ENCODE measurements at regions not wholly inside any gene's neighbourhood (a gene's known extent, or its start where the extent isn't known, plus 50 kb on each side); places are given as distances from the start of the nearest gene placed in this dataset.

- no peak for TF ChIP-seq LARP7 (IDR thresholded peaks at IDR 0.05)
These were observed 87.8 kb upstream of the NTF3 start (continued) for GRCh38 chr12:5344131-5344530.

- Histone ChIP-seq H3K27ac (ENCODE audit: control insufficient read depth, insufficient read depth) (no peak overlapping the region), H3K9me3 (replicated peaks; ENCODE audit: control insufficient read depth, insufficient read depth, low read length) (no peaks in the 10 kb centered on the region), H3K27me3 (replicated peaks in 1 of 2; ENCODE audit: control insufficient read depth in 2 of 2, insufficient read depth in 2 of 2, low read length in 1 of 2) (no peaks in the 10 kb centered on the region), H3K9ac (ENCODE audit: control insufficient read depth, insufficient read depth, low read length) (no peak overlapping the region), H3K4me2 (ENCODE audit: control insufficient read depth, insufficient read depth) (no peak overlapping the region), H4K20me1 (ENCODE audit: control insufficient read depth, insufficient read depth) (no peaks in the 10 kb centered on the region), H3K79me2 (ENCODE audit: control insufficient read depth, insufficient read depth, low read length) (no peaks in the 10 kb centered on the region), H3K4me3 (no peak overlapping the region), H2AFZ (ENCODE audit: control insufficient read depth, low read depth, low read length) (no peak overlapping the region), H3K4me1 (ENCODE audit: control insufficient read depth, insufficient read depth, low read length) (no peaks in the 10 kb centered on the region), H3K36me3 (ENCODE audit: control insufficient read depth in 2 of 2, insufficient read depth in 2 of 2, low read length in 1 of 2) (no peaks in the 10 kb centered on the region)
- no peak for ATAC-seq
- in situ Hi-C loops (cut with MboI): no loop called here
- no peak for FAIRE-seq
- ChIA-PET CTCF (no interaction called here), POLR2A (no interaction called here), SMC1A (ENCODE audit: uncharacterized antibody, unreplicated experiment) (no interaction called here), RAD21 (ENCODE audit: unreplicated experiment) (no interaction called here)
- intact Hi-C loops (cut with micrococcal nuclease; ENCODE audit: unreplicated experiment): no loop called here
- BruUV-seq (replicated peaks): no TSS peak
- TF ChIP-seq SRF (IDR thresholded peaks at IDR 0.05; ENCODE audit: low read depth in 2 of 2, low read length in 2 of 2) (no peak), CHD4 (IDR thresholded peaks at IDR 0.05) (no peak), ATF7 (IDR thresholded peaks at IDR 0.05; ENCODE audit: low read depth) (no peak), TBL1XR1 (IDR thresholded peaks at IDR 0.05; ENCODE audit: low read depth, low read length) (no peak), TAF1 (IDR thresholded peaks at IDR 0.05; ENCODE audit: borderline replicate concordance, low read depth, low read length) (no peak), EED (IDR thresholded peaks at IDR 0.05; ENCODE audit: low read depth) (no peak), CBX3 (IDR thresholded peaks at IDR 0.05; ENCODE audit: borderline replicate concordance, low read depth) (no peak), ZNF217 (IDR thresholded peaks at IDR 0.05) (no peak)
- DNase-seq (ENCODE audit: low read depth, low spot score): no peak
These were observed 86.4 kb upstream of the NTF3 start for GRCh38 chr12:5345534-5345933.

DNA sequence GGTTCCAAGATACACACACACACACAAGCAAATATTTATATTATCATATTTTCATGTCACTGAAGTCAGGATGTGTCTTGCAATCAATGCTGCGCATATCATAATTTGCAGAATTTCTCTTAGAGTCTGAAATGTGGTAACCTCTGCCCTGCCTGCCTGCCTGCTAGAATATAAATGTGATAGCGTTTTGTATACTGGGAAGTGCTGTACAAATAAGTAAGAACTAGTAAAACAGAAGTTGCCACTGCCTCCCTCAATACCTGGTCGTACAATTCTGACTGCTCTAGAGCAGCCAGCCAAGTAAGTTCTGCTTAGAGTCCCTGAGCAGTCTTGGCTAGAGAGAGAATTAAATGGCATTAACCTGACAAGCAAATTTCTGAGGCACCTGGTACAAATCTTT lies 83.9 kb upstream of the NTF3 start:
- intact Hi-C loops (cut with micrococcal nuclease; ENCODE audit: unreplicated experiment) (no loop called here), in situ Hi-C loops (cut with MboI) (no loop called here)
- WGBS (ENCODE audit: insufficient coverage, insufficient replicate concordance, low lambda C conversion rate, missing lambda C conversion rate): 15% methylated on average over 3 of the region's 3 CpGs
- CTCF ChIA-PET: no interaction called here
- Histone ChIP-seq H3K27me3 (replicated peaks in 1 of 2; ENCODE audit: control insufficient read depth in 2 of 2, insufficient read depth in 2 of 2, low read length in 1 of 2) (no peaks in the 10 kb centered on the region), H3K4me2 (ENCODE audit: control insufficient read depth, insufficient read depth) (no peak overlapping the region), H3K4me3 (no peak overlapping the region), H4K20me1 (ENCODE audit: control insufficient read depth, insufficient read depth) (no peaks in the 10 kb centered on the region), H3K27ac (ENCODE audit: control insufficient read depth, insufficient read depth) (no peak overlapping the region), H3K9me3 (replicated peaks; ENCODE audit: control insufficient read depth, insufficient read depth, low read length) (no peaks in the 10 kb centered on the region), H3K36me3 (ENCODE audit: control insufficient read depth in 2 of 2, insufficient read depth in 2 of 2, low read length in 1 of 2) (no peaks in the 10 kb centered on the region), H3K4me1 (ENCODE audit: control insufficient read depth, insufficient read depth, low read length) (no peaks in the 10 kb centered on the region), H3K79me2 (ENCODE audit: control insufficient read depth, insufficient read depth, low read length) (no peaks in the 10 kb centered on the region), H2AFZ (ENCODE audit: control insufficient read depth, low read depth, low read length) (no peak overlapping the region), H3K9ac (ENCODE audit: control insufficient read depth, insufficient read depth, low read length) (no peak overlapping the region)
- no TSS peak for BruUV-seq (replicated peaks)
- POLR2A ChIA-PET: no interaction called here
- SMC1A ChIA-PET (ENCODE audit: uncharacterized antibody, unreplicated experiment): no interaction called here
- ATAC-seq (no peak), FAIRE-seq (no peak), DNase-seq (ENCODE audit: low read depth, low spot score) (no peak)
- RAD21 ChIA-PET (ENCODE audit: unreplicated experiment): no interaction called here
- TF ChIP-seq PML (IDR thresholded peaks at IDR 0.05; ENCODE audit: low read length) (no peak), MYB (IDR thresholded peaks at IDR 0.05; ENCODE audit: borderline replicate concordance, low read depth, low read length) (no peak), HSF1 (IDR thresholded peaks at IDR 0.05; ENCODE audit: low read depth, low read length) (no peak), ZNF622 (IDR thresholded peaks at IDR 0.05) (no peak), ZZZ3 (IDR thresholded peaks at IDR 0.05; ENCODE audit: control insufficient read depth, insufficient read length, low read depth) (no peak), NFIC (IDR thresholded peaks at IDR 0.05; ENCODE audit: low read depth, low read length) (no peak), ATF7 (IDR thresholded peaks at IDR 0.05; ENCODE audit: low read depth) (no peak)
- TF ChIP-seq, protein P1, sequence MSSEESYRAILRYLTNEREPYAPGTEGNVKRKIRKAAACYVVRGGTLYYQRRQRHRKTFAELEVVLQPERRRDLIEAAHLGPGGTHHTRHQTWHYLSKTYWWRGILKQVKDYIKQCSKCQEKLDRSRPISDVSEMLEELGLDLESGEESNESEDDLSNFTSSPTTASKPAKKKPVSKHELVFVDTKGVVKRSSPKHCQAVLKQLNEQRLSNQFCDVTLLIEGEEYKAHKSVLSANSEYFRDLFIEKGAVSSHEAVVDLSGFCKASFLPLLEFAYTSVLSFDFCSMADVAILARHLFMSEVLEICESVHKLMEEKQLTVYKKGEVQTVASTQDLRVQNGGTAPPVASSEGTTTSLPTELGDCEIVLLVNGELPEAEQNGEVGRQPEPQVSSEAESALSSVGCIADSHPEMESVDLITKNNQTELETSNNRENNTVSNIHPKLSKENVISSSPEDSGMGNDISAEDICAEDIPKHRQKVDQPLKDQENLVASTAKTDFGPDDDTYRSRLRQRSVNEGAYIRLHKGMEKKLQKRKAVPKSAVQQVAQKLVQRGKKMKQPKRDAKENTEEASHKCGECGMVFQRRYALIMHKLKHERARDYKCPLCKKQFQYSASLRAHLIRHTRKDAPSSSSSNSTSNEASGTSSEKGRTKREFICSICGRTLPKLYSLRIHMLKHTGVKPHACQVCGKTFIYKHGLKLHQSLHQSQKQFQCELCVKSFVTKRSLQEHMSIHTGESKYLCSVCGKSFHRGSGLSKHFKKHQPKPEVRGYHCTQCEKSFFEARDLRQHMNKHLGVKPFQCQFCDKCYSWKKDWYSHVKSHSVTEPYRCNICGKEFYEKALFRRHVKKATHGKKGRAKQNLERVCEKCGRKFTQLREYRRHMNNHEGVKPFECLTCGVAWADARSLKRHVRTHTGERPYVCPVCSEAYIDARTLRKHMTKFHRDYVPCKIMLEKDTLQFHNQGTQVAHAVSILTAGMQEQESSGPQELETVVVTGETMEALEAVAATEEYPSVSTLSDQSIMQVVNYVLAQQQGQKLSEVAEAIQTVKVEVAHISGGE (CRISPR knock-in tag; IDR thresholded peaks at IDR 0.05): no peak

All from GM12878 (cell line).